22Rv1 (cell line): ENCODE measurements at regions not wholly inside any gene's neighbourhood (a gene's known extent, or its start where the extent isn't known, plus 50 kb on each side); places are given as distances from the start of the nearest gene placed in this dataset.

Source experiments
- CTCF ChIP-seq: fragments of 450-650 bp; IDR thresholded peaks from 2 replicates; pipeline ENCODE4 v1.5.1; 2017; ENCODE audit warnings: mild to moderate bottlenecking
- ZFX ChIP-seq: fragments of 450-650 bp; IDR thresholded peaks from 2 replicates; pipeline ENCODE4 v1.6.1; 2017; ENCODE audit warnings: antibody characterized with exemption, borderline replicate concordance

- TF ChIP-seq CTCF (no peak), ZFX (no peak)
Observed at GRCh38 chr15:97076011-97076410, 745.5 kb downstream of the NR2F2 start.
